Adrenal gland (tissue), 5 donors: ENCODE measurements at regions not wholly inside any gene's neighbourhood (a gene's known extent, or its start where the extent isn't known, plus 50 kb on each side); places are given as distances from the start of the nearest gene placed in this dataset.

Experiments
- POLR2A ChIP-seq, 2 donors: fragments of 450-650 bp; IDR thresholded peaks; one replicate each; pipeline ENCODE4 v1.6.1; 2017; ENCODE audit warnings: antibody characterized with exemption in 2 of 2, mild to moderate bottlenecking in 2 of 2, moderate library complexity in 1 of 2
- TF ChIP-seq, protein P1 (sequence below), 6 experiments: fragments of 450-650 bp in 4 of 6; fragments of 200-600 bp in 2 of 6; sonication (generic) in 1 of 6; IDR thresholded peaks; 1 replicate in 5 of 6; 2 replicates in 1 of 6; pipeline versions ENCODE4 v1.5.1 to v1.8.0; 2016 to 2021; ENCODE audit warnings: antibody characterized with exemption in 6 of 6, mild to moderate bottlenecking in 2 of 6, moderate library complexity in 1 of 6
- donor health status: DM: no; HTN: no; CAD: no.

DNA sequence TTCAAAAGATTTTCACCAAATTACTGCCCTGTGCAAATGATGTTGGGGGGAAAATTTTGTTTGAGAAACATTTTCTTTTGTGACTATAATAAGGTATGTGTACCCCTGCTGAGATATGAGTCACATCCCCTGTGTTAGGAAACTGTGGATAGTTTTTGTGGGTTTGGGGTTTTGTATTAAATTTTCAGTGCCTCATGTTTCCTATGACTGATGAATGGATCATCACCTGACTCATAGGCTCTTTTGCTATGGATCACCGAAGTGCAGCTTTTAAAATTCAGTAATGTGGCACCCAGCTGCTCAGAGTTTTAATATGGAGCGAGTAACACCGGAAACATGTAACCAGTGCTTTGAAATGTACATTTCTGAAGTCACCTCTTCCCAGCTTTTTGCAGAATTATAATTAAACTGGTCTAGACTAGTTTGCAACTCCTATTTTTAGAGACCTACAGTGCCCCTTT lies 167.4 kb upstream of the HMGA2 start:
- TF ChIP-seq, protein P1, sequence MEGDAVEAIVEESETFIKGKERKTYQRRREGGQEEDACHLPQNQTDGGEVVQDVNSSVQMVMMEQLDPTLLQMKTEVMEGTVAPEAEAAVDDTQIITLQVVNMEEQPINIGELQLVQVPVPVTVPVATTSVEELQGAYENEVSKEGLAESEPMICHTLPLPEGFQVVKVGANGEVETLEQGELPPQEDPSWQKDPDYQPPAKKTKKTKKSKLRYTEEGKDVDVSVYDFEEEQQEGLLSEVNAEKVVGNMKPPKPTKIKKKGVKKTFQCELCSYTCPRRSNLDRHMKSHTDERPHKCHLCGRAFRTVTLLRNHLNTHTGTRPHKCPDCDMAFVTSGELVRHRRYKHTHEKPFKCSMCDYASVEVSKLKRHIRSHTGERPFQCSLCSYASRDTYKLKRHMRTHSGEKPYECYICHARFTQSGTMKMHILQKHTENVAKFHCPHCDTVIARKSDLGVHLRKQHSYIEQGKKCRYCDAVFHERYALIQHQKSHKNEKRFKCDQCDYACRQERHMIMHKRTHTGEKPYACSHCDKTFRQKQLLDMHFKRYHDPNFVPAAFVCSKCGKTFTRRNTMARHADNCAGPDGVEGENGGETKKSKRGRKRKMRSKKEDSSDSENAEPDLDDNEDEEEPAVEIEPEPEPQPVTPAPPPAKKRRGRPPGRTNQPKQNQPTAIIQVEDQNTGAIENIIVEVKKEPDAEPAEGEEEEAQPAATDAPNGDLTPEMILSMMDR (IDR thresholded peaks at IDR 0.05) = no peak
- TF ChIP-seq POLR2A (IDR thresholded peaks at IDR 0.05) = no peak
